CMK (cell line): ENCODE measurements at regions not wholly inside any gene's neighbourhood (a gene's known extent, or its start where the extent isn't known, plus 50 kb on each side); places are given as distances from the start of the nearest gene placed in this dataset.
"Not testable (repeated sequence)": the region's sequence is repeated elsewhere in the genome, so short reads cannot be mapped to it uniquely, and the experiment has no call there.

Experiments used
- DNase-seq: peaks from one replicate; pipeline ENCODE4 v3.0.0-alpha.2; 2010; ENCODE audit warnings: low read depth

DNA sequence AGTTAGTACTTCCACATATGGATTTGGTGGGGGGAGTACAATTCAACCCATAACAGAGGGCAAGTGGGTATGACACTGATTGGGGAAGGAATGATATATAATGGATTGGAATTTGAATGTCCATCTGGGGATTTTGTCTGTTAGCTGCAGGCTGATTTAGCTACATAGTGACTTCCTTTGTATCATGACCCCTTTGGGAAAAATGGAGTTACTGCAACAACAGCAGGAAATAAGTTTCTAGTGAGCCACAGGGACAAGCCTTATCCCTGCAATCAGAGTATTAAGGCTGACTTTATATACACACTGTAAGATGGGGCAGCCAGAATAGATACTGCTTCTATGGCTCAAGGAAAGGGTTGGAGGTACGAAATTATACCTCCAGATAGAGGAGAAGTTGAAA lies 404.4 kb upstream of the MEIS1 start:
- no peak for DNase-seq

DNA sequence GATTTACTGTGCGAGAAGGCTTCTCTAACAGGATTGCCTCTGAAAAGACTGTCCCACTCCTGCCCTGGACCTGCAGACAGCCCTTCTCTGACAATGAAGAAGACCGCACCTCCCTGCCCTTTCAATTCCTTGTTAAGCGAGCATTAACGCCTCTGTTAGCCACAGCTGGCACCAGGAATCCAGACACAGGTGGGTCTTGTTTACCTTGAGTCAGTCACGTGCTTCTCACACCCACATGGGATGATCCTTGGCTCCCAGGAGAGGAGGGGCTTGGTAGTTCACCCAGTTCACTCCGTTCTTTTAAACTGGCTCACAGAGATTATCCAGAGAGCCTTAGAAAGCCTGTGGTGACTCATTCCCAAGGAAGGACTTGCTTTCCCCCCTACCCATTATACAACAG lies 410.5 kb upstream of the MEIS1 start:
- DNase-seq, result no peak

DNA sequence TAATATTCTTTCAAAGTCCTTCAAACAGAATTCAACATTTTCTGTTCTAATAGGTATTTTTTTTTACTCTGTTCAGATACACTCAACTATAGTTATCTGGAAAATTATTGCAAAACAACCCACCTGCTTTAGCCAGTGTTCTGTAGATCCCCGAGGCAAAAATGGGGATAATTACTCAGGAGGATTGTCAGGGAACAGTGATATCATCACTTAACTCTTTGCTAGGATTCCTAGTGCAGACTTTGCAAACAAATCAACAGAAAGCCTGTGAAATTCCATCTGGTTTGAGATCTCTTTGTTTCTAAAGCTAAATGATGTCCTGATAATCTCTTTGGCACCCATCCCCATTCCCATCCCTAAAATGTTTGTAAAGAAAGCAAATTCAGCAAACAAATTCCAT lies 413.6 kb upstream of the MEIS1 start:
- no peak for DNase-seq

DNA sequence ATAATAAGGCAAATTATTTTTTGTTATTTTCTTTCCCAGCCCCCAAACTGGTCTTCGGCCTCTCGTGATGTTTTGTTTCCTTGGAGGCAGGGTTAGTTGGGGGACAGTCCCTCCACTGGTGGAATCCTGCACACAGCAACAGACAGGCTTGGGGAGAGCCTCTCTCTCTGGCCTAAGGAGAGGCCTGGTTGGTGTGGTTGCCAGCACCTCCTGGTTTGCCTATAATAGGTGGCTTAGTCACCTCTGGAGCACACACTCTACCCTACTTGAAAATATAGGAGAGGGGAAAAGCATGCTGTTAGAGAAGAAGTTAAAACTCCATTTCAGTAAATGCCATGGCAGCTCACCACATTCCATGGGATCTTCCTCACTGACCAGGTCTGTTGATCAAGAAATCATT lies 417.2 kb upstream of the MEIS1 start:
- DNase-seq, result no peak

DNA sequence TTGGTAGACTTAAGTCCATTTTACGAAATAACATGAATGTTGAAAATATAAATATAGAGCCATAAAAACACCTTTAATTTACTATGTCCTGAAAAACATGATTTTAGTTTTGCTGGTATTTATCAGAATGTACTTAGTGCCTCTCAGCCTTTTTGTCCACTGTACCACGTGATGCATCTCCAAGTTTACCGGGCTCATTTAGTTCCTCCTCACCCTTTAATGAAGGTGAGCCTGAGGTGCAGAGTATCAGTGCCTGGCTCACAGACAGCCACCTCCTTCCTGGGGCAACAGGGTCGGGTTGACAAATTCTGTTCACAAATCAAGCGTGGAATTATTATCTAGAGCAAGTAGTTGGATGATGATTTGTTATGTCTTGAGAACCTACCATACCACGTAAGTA lies 420.5 kb upstream of the MEIS1 start:
- no peak for DNase-seq

DNA sequence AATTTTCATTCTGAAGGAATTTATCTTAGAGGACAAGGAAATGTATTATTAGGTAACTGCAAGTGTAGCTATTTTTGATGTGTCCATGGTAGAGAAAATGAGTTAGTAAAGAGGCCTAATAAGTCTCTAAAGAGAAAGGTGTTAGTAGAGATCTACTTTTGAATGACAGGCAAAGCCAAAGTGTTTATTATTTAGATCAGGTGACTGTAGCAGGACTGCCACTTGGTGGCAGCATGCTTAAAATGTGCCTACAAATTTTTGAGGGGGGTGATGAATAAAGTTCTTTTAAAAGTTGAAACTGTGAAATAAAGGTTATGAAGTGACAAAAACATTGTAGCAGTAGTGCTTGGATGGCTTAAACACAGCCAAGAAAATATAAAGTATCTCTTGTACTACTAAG lies 421.5 kb upstream of the MEIS1 start:
- DNase-seq, result no peak

DNA sequence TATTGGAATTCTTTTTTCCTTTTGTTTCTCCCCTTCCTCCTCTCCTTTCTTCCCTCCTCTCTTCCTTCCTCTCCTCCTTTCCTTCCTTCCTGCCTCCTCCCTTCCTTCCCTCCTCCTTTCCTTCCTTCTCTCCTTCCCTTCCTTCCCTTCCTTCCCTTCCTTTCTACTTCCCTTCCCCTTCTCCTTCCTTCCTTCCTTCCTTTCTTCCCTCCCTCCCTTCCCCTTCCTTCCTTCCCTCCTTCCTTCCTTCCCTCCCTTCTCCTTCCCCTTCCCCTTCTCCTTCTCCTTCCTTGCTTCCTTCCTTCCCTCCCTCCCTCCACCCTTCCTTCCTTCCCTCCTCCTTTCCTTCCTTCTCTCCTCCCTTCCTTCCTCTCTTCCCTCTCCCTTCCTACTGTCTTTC lies 431.0 kb upstream of the MEIS1 start:
- no peak for DNase-seq

DNA sequence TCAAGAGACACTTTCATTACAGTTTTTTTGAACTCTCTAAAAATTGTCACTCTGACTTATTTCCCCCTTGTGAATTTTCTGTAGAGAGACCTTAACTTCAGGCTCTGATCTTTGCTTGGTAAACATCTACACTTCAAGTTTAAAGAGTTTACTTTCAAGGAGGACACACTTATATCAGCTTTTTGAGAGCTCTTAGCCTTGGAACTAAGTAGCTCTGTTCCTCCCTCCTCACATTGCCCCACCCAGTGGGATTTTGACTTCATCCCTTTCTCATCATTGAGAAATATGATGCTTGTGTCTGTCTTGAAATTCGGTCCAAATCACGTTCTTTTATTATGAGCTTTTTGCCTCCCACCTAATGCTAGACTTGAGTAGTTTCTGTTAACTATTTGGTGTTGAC lies 433.4 kb upstream of the MEIS1 start:
- DNase-seq, result no peak

DNA sequence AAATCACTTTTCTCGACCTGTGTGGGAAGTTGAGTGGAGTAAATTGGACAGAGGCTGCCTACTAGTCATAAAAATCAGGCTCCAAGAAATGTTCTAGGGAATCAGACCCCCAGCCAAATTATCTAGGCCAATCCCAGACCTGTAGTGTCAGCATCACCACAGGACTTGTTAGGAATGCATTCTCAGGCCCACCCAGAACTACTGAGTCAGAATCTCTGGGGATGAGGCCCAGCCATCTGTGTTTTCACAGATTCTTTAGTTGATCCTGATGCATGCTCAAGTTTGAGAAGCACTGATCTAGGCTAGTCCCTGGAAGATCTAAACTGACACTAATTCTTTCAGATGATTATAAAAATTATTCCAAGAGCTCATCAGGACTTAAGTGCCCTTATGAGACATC lies 434.0 kb upstream of the MEIS1 start:
- DNase-seq, result no peak

DNA sequence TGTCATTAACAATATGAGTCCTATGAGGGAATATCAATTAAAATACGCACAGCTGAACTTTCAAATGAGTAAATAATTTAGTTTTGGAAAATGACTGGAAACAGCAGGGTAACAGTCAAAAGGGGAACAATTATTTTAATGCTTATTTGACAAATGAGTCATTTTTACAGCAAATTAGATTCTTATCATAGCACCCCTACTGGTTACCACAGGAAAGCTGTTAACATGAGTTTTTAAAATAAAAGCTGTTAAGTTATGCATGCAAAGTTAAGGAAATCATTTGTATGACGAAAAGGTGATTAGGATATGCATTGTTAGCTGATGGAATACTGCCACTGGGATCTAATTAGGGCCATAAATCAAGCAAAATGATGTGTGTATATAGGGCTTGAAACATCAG lies 435.1 kb upstream of the MEIS1 start:
- no peak for DNase-seq

DNA sequence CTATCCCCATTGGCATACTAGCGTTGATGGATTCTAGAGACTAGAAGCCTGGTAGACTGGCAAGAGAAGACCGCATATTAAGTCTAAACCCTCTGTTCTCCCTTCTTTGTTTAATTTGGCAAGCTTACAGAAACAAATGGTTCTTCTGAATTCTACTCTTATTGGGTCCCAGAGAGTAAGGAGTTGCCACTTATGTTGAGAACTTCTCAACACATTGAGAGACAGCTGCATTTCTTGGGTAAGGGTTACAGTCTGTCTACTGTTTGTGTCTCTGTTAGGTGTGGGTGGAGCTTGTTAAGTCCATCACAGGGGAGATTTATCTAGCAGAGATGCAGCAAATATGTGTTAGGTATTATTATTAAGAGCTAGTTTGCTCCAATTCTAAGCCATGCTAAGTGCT lies 435.8 kb upstream of the MEIS1 start:
- no peak for DNase-seq

DNA sequence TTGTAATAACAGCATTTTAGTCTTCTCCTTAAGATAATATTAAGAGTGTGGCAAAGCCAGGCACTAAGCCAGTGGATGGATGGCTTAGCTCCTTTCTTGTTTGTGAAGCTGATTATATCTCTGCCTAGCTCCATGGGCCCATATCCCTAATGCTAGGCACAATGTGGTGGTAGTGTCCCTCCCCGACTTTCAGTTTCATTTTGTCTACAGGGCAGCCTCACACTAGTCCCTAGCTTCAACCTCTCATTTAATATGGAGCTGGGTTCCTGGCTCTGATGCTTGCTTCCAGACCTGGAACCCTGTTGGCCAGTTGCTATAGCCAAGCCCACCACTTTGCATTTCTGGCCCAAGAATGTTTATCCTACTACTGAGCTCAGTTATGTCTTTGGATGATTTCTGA lies 437.0 kb upstream of the MEIS1 start:
- DNase-seq, result no peak

DNA sequence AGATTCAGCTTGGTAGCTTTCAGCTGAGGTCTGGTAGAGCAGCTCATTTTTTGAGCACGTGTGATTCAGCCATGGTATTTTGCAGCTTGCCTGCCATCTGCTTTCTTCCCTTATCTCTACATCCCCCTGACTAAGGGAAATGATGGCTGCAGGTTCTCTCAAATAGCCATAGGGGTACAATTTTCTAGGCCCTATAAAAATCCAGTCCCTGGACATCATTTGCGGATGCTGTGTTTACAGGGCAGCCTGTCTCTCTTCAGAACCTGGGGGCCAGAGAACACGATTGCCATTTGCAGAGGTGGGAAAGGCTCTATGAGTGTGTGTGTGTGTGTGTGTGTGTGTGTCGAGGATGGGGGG lies 442.7 kb upstream of the MEIS1 start:
- no peak for DNase-seq

DNA sequence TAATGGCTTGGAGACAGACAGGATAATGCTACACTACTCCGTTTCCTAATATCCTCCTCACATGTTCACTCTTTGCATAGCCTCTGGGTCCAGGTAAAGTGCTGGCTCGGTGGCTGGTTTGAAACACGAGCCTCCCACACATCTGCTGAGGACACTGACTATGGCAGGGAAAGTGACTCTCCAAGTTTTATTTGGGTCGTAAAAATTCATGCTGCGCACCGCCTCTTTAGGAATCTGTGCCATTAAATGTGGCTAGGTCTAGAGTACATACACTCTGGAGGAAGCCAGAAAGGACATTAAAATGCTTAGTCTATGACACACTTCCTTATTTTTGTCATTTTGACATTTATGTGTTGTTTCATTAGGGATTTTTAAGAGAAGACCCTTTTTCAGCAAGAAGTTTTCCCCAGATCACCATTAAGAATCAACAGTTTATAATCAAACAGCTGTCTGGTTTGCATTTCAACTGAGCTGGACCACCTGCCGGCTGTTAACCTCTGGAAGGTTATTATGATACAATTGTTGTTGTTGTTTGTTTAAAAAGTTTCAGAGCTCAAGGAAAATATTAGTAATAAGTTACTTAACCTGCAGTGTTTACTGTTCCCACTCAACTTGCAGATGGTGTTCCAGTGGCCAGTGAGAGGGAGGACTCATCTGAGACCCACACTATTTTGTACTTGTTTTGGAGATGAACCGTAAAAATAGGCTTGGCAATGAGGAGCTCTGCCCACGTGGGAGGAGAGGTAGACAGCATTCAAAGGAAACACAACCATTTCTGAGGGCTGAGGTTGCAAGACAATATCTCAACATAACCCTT lies 443.3 kb upstream of the MEIS1 start:
- DNase-seq, result no peak

DNA sequence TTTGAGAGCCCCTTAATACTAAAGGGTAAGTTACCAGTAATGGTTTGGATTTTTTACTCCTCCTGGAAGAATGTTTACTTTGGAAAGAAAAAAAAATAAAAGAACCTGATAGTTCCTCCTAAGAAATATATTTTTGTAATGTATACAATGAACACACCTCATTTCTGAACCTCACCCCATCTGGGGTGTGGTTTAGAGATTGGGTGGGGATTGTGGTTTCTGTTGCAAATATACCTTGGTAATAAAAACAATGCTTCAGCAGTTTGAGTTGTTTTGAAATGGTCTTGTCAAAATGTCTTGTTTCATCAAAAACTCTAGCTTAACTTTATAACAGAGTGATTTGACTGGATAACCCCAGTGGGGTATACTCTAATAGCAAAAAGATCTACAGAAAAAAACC lies 448.9 kb upstream of the MEIS1 start:
- DNase-seq, result no peak

DNA sequence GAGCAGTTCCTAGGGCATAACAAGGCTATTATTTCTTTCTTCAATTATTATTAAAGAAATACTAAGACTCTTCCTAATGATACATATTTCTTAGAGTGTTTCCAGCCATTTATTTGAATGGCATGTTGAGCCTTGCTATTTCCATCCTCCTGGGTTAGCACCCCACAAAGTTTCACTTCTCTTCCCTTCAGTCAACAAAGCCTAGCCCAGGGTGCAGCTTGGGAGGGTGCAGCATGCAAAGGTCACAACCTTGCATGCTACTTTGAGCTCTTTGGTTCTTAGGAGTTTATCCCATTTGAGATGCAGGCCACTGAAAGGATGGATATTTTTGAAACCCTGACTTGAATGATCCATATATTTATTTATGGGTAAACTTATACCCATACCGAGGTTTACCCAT lies 454.4 kb upstream of the MEIS1 start:
- DNase-seq, result no peak

DNA sequence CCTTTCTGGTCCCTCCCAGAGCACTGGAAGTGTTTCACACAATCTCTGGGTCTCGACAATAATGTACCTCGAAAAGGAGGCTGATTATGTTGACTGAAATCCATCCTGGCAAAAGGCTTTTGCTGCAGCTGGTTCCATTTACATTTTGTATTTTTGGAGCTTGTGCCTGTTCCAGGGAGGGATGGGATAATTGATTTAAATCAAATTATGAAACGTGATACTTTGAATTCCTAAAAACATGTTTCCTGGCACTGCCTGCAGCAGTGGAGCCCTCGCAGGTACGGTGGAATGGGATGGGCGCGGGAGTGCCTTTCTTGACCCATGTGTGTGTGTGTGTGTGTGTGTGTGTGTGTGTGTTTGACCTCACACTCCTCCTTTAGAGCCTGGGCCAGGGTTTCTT lies 455.5 kb upstream of the MEIS1 start:
- DNase-seq, result no peak

DNA sequence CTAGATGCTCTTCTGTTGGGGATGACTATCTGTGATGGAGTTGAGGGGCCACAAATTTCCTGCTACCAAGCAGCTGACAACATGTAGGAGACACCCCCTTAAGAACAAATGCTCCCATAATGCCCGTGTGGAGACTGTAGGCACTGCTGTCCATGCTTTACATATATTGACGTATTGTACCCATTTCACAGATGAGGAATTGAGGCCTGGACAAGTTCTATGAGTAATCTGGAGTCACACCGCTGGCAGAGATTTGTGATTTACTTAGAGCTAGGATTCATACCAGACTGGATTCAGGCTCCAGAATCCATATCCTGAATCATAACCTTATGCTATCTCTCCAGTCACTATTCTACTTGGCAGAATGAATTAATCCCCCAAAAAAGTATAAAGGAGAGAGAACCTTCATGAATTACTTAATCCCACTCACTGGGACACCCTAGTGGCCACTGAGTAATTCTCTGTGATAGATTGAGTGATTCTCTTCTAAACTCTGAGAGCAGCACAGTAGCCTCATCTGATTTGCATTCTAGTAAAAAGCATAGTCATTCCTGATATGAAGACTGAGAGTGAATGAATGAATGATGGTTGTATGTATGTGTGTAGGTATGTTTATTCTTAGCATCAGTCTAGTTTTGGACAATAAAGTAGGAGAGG lies 460.7 kb upstream of the MEIS1 start:
- DNase-seq, result no peak

DNA sequence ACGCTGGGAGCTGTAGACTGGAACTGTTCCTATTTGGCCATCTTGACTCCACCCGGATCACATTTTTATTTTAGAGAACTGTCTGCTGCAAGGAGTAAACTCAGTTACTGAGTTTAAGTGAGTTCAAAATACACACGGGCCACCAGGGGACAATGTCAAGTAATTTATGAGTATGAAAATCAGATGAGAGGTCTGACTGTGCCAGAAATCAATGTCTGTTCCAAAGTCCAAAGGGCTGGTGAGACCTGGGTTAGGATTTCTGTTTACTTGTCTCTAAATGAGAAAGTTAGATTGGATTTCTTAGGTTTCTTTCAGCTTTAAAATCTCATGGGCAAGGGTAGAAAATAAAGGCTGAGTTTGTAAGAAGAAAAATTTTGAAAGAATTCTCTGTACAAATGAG lies 465.8 kb upstream of the MEIS1 start:
- no peak for DNase-seq

DNA sequence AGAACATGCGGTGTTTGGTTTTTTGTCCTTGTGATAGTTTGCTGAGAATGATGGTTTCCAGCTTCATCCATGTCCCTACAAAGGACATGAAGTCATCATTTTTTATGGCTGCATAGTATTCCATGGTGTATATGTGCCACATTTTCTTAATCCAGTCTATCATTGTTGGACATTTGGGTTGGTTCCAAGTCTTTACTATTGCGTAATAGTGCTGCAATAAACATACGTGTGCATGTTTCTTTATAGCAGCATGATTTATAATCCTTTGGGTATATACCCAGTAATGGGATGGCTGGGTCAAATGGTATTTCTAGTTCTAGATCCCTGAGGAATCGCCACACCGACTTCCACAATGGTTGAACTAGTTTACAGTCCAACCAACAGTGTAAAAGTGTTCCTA lies 471.6 kb upstream of the MEIS1 start:
- DNase-seq, result not testable (repeated sequence)

DNA sequence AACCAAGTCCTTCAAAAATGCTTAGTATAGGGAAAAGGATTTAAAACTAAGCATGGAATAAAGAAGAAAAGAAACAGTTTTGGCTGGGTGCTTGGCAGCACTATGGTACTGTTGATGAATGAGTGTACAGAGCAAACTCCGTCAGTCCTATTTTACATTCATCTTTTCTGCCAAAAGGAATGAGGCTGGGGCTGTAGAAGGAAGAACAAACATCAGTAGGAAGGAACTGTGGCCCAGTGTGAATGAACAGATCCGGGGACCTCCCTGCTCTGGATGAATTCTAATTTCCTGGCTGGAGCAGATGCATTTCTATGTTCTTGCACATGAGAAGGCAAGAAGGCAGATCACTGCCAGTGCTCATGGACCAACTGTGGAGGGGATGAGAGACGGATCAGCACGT lies 474.0 kb upstream of the MEIS1 start:
- DNase-seq, result no peak

DNA sequence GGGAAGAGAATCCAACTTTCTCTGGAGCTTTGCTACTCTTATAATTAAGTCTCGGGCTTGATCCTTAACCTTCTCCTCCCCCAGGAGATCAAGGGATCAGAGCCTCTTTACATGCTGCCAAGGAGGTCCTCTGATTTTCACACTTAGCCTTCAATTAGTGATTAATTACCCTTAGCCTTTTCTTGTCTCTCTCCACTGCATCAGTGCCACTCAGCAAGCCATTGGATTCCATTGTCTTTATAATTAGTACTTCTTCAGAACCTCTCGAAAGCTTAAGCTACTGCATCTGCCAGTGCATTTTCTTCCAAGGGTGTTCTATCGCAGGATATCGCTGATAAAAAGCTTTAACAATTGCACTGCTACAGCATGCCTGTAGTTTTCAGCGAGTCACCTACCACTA lies 477.0 kb upstream of the MEIS1 start:
- no peak for DNase-seq

DNA sequence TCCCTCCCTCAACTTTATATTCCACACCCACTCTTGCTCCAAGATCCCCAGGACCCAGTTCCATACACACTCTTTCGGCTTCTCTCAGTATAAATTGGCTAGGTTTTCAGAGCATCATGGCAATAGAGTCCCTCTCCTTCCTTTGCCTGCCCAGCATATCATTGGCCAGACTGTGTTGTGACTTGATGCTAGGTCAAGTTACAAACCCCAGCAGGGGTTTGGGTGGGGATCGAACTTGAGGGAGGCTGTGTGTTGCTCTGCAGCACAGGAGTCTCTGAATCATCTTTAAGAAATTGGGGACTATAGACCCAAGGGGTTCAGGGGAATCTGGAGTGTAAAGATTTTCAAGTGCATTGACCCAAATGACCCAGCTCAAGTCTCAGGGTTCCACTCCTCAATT lies 477.5 kb upstream of the MEIS1 start:
- no peak for DNase-seq

DNA sequence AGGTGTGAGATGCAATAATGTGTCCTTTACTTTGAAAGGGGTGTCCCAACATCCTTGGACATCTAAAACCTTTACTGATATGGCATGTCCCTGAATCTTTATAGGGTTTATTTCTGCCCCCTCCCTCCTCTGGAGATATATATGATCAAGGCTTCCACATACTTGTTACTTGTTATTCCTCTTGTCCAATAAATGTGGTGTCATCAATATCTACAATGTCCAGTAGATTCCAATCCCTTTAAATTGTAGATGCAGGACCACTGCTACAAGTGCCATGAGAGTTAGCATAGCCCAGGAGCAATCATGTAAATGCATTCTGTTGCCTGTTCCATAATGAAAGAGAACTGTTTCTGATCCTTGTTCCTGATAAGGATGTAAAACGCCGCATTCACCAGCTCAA lies 479.7 kb upstream of the MEIS1 start:
- no peak for DNase-seq
